Spleen (tissue), 11 donors: ENCODE measurements at regions not wholly inside any gene's neighbourhood (a gene's known extent, or its start where the extent isn't known, plus 50 kb on each side); places are given as distances from the start of the nearest gene placed in this dataset.
A peak's percentile ranks its signal among the peaks of the same experiment; 100 is the strongest.

Experiments used
- DNase-seq: peaks from one replicate; pipeline ENCODE4 v3.0.0-alpha.2; 2020
- H3K27ac ChIP-seq, 8 donors: fragments of 200-600 bp; sonication (generic) in 7 of 8; 1 replicate in 4 of 8; 2 replicates in 4 of 8; pipeline versions ENCODE4 v1.5.0 to v1.8.0; 2016 to 2021; ENCODE audit warnings: inconsistent platforms in 4 of 8, mild to moderate bottlenecking in 4 of 8, moderate library complexity in 1 of 8
- H3K27me3 ChIP-seq, 7 donors: fragments of 200-600 bp; sonication (generic) in 6 of 7; replicated peaks in 1 of 7; 1 replicate in 4 of 7; 2 replicates in 3 of 7; pipeline versions ENCODE4 v1.5.0 to v1.8.0; 2016 to 2021; ENCODE audit warnings: inconsistent platforms in 3 of 7, mild to moderate bottlenecking in 1 of 7
- H3K36me3 ChIP-seq, 6 donors: fragments of 200-600 bp; sonication (generic) in 5 of 6; 1 replicate in 4 of 6; 2 replicates in 2 of 6; pipeline versions ENCODE4 v1.5.0 to v1.8.0; 2016 to 2021; ENCODE audit warnings: inconsistent platforms in 2 of 6
- H3K4me1 ChIP-seq, 6 donors: fragments of 200-600 bp; sonication (generic) in 5 of 6; 1 replicate in 3 of 6; 2 replicates in 3 of 6; pipeline versions ENCODE4 v1.5.0 to v1.8.0; 2016 to 2021; ENCODE audit warnings: inconsistent platforms in 3 of 6
- H3K4me3 ChIP-seq, 8 donors: fragments of 200-600 bp; sonication (generic) in 7 of 8; 1 replicate in 4 of 8; 2 replicates in 4 of 8; pipeline versions ENCODE4 v1.5.0 to v1.8.0; 2016 to 2021; ENCODE audit warnings: inconsistent platforms in 4 of 8, mild to moderate bottlenecking in 4 of 8, moderate library complexity in 2 of 8
- H3K9me3 ChIP-seq, 8 donors: fragments of 200-600 bp; sonication (generic) in 7 of 8; 1 replicate in 4 of 8; 2 replicates in 4 of 8; pipeline versions ENCODE4 v1.5.0 to v1.8.0; 2016 to 2021; ENCODE audit warnings: inconsistent platforms in 4 of 8
- CTCF ChIP-seq, 11 experiments: fragments of 200-600 bp in 7 of 11; fragments of 450-650 bp in 4 of 11; sonication (generic) in 4 of 11; IDR thresholded peaks in 8 of 11; conservative IDR thresholded peaks in 3 of 11; 1 replicate in 7 of 11; 2 replicates in 4 of 11; pipeline versions ENCODE4 v1.4.0 to v1.8.0; 2016 to 2021; ENCODE audit warnings: antibody characterized with exemption in 11 of 11, inconsistent platforms in 4 of 11, mild to moderate bottlenecking in 1 of 11
- POLR2A ChIP-seq, 3 donors: fragments of 450-650 bp; IDR thresholded peaks; one replicate each; pipeline ENCODE4 v1.5.1; 2017; ENCODE audit warnings: antibody characterized with exemption in 3 of 3, mild to moderate bottlenecking in 1 of 3
- POLR2AphosphoS5 ChIP-seq, 3 donors: sonication (generic); formaldehyde crosslinking; IDR thresholded peaks; one replicate each; pipeline ENCODE4 v1.5.1; 2017; ENCODE audit warnings: antibody characterized with exemption in 3 of 3
- WGBS, 5 donors: extraction: QIAGEN DNeasy Blood & Tissue Kit in 3 of 5; methylation state at CpG; one replicate each; pipeline versions ENCODE4 v1.1.5 to v1.1.7; 2013 to 2018; 5-methylcytosine and 5-hydroxymethylcytosine counted together
- intact Hi-C: fragments of 100-400 bp; cut with DNase I; formaldehyde crosslinking; loops from one replicate; pipeline ENCODE4 v1.15.0; 2023; ENCODE audit warnings: low total_unique reads
- donor health status: healthy with polysubstance abuse.
- donor health status: DM: no; HTN: no; CAD: no; lungs with moderate emphysema.
- donor health status: DM: no; HTN: no; CAD: no.
- donor health status: Bipolar disorder and iron deficiency.
- donor health status: healthy.
- donor health status: DM: no; HTN: no; CAD: no.
- donor health status: DM: yes; HTN: yes; CAD: no.

- Histone ChIP-seq H3K27ac (no peak overlapping the region), H3K4me1 (peaks cover 0 to 13% (median 10%) of the 10 kb centered on the region in 6 donors), H3K9me3 (no peaks in the 10 kb centered on the region), H3K4me3 (no peak overlapping the region), H3K36me3 (no peaks in the 10 kb centered on the region), H3K27me3 (no peaks in the 10 kb centered on the region)
- whole genome bisulfite sequencing, 5 donors = 61 to 81% (median 67%) methylated on average over 4 of the region's 4 CpGs
- intact Hi-C loops = no loop called here
- no peak for DNase-seq
- no peak for TF ChIP-seq POLR2A (IDR thresholded peaks at IDR 0.05)
- TF ChIP-seq POLR2AphosphoS5 (IDR thresholded peaks at IDR 0.05) = no peak
- no peak for TF ChIP-seq CTCF (IDR thresholded peaks at IDR 0.05 in 8 of 11, conservative IDR thresholded peaks at IDR 0.05 in 3 of 11)
Measured at GRCh38 chr4:174427571-174428140, 94.6 kb downstream of the HPGD start.

GRCh38 chr4:174425669-174426068, 96.6 kb downstream of the HPGD start:
- 82 to 95% (median 93%) methylated on average over 1 of the region's 1 CpG for WGBS, 5 donors
- no peaks in the 10 kb centered on the region for H3K36me3 ChIP-seq
- H3K9me3 ChIP-seq = no peaks in the 10 kb centered on the region
- peaks cover 0 to 18% (median 11%) of the 10 kb centered on the region in 6 donors for H3K4me1 ChIP-seq
- no peaks in the 10 kb centered on the region for H3K27me3 ChIP-seq
- intact Hi-C loops = no loop called here
- TF ChIP-seq POLR2A (IDR thresholded peaks at IDR 0.05) (no peak), CTCF (IDR thresholded peaks at IDR 0.05 in 8 of 11, conservative IDR thresholded peaks at IDR 0.05 in 3 of 11) (no peak), POLR2AphosphoS5 (IDR thresholded peaks at IDR 0.05) (no peak)
- no peak overlapping the region for H3K4me3 ChIP-seq
- H3K27ac ChIP-seq = no peak overlapping the region
- no peak for DNase-seq

GRCh38 chr4:174423257-174423944, 98.9 kb downstream of the HPGD start:
- intact Hi-C loops = no loop called here
- no peak for TF ChIP-seq CTCF (IDR thresholded peaks at IDR 0.05 in 8 of 11, conservative IDR thresholded peaks at IDR 0.05 in 3 of 11)
- peaks cover 0 to 24% (median 11%) of the 10 kb centered on the region in 6 donors for H3K4me1 ChIP-seq
- H3K27ac ChIP-seq = no peak overlapping the region
- no peak for DNase-seq
- 9 to 18% (median 9%) methylated on average over 6 of the region's 6 CpGs for WGBS, 5 donors
- H3K4me3 ChIP-seq = peak overlapping the region in 2 of 8 donors; percentile 0 to 43
- no peaks in the 10 kb centered on the region for H3K9me3 ChIP-seq
- H3K36me3 ChIP-seq = no peaks in the 10 kb centered on the region
- no peaks in the 10 kb centered on the region for H3K27me3 ChIP-seq

- no peaks in the 10 kb centered on the region for H3K27me3 ChIP-seq
Measured at GRCh38 chr4:174422893-174423256, 99.4 kb downstream of the HPGD start.

More at GRCh38 chr4:174422893-174423256, 99.4 kb downstream of the HPGD start:
- Histone ChIP-seq H3K4me1 (peaks cover 0 to 24% (median 11%) of the 10 kb centered on the region in 6 donors), H3K9me3 (no peaks in the 10 kb centered on the region), H3K27ac (no peak overlapping the region), H3K36me3 (no peaks in the 10 kb centered on the region), H3K4me3 (peak overlapping the region in 2 of 8 donors; percentile 0 to 43)
- intact Hi-C loops = no loop called here
- no peak for DNase-seq
- no peak for TF ChIP-seq POLR2A (IDR thresholded peaks at IDR 0.05)
- no peak for TF ChIP-seq POLR2AphosphoS5 (IDR thresholded peaks at IDR 0.05)
- TF ChIP-seq CTCF (IDR thresholded peaks at IDR 0.05 in 8 of 11, conservative IDR thresholded peaks at IDR 0.05 in 3 of 11) = no peak
